ENCODE measurements at regions not wholly inside any gene's neighbourhood (a gene's known extent, or its start where the extent isn't known, plus 50 kb on each side); places are given as distances from the start of the nearest gene placed in this dataset.

- TF ChIP-seq EZH2 (IDR thresholded peaks at IDR 0.05; ENCODE audit: borderline replicate concordance, low read depth, low read length, poor library complexity, severe bottlenecking) (no peak), CTCF (conservative IDR thresholded peaks at IDR 0.05; ENCODE audit: low read depth, low read length) (no peak)
Measured at GRCh38 chr12:91582811-91583210, 400.2 kb upstream of the DCN start.

Measured in A673 (cell line).